Neural progenitor cell (in vitro differentiated cells): ENCODE measurements at regions not wholly inside any gene's neighbourhood (a gene's known extent, or its start where the extent isn't known, plus 50 kb on each side); places are given as distances from the start of the nearest gene placed in this dataset.

Experiments used
- CTCF ChIP-seq: fragments of 200-600 bp; sonication (generic); IDR thresholded peaks from 2 replicates; pipeline ENCODE4 v1.5.1; 2017; ENCODE audit warnings: antibody characterized with exemption, mild to moderate bottlenecking
- EZH2 ChIP-seq: fragments of 200-600 bp; sonication (generic); IDR thresholded peaks from 2 replicates; pipeline ENCODE4 v1.6.1; 2017; ENCODE audit warnings: antibody characterized with exemption, mild to moderate bottlenecking, moderate library complexity
- EZH2phosphoT487 ChIP-seq: fragments of 200-600 bp; sonication (generic); IDR thresholded peaks from 2 replicates; pipeline ENCODE4 v1.6.1; 2017; ENCODE audit warnings: antibody characterized with exemption

DNA sequence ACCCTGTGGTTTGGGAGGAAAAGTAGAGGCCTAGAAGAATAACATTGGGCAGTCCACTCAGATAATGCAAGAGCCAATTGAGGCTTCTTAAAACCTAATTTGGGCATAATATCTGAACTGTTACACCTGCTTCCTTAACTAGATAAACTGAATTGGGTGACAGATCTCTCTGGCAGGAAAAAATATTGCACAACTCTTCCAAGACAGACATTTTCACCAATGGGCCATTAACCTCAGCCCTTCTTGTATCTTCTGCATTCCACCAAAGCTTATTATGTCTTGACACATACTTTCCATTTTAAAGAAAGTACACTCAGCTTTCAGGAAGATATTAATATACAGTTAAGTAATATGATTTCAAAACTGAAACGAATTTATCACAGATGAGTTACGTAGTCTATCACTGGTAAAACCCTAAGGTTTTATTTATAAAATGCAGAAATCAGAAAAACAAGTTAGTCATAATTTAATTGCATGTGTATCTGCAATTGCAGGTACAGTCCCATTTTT lies 79.9 kb upstream of the MON1B start:
- TF ChIP-seq CTCF (no peak), EZH2 (no peak), EZH2phosphoT487 (no peak)
